ENCODE measurements at regions not wholly inside any gene's neighbourhood (a gene's known extent, or its start where the extent isn't known, plus 50 kb on each side); places are given as distances from the start of the nearest gene placed in this dataset.

DNA sequence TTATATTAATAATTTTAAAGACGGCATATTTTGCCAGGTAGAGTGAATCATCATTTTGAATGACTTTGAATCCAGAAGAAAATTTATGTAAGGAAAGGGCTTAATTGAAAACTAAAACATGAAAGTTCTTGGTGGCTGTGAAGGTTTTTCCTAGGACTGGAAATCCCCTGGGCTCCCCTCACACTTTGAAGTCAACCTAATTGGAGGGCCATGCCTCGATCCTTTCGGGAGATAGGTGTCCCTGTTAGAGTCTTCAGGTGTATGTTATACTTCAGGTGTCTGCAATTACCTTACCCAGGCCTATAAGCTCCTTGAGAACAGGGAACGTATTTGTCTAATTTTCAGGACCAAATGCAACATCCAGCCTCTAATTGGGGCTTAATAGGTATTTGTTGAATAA is 73.0 kb downstream of the ARL4C start:
- H3K4me3 Mint-ChIP-seq = no peak overlapping the region
- no peak overlapping the region for H3K4me2 ChIP-seq (ENCODE audit: insufficient read depth, insufficient read length, low read length)

More for the DNA sequence above, 73.0 kb downstream of the ARL4C start:
- H3K27ac Mint-ChIP-seq = no peak overlapping the region
- no peak overlapping the region for H3K56ac ChIP-seq (ENCODE audit: insufficient read length, low read depth, low read length)
- H3K36me3 Mint-ChIP-seq (ENCODE audit: insufficient read depth in 1 of 3, low read depth in 3 of 3) = no peaks in the 10 kb centered on the region
- no peak overlapping the region for H3T11ph ChIP-seq (ENCODE audit: low read length)
- no peaks in the 10 kb centered on the region; a peak in 2 of 5 replicates for H3K9me3 Mint-ChIP-seq
- peaks cover 32 to 50% of the 10 kb centered on the region in 2 experiments for H3K4me1 Mint-ChIP-seq
- H3K4ac ChIP-seq (ENCODE audit: low read depth, low read length) = no peak overlapping the region
- WGBS (ENCODE audit: extremely low coverage, insufficient read length, low lambda C conversion rate) = no CpG with 5 or more reads among the region's 4 CpGs
- no peak overlapping the region for H2AK5ac ChIP-seq (ENCODE audit: insufficient read length, low read length)
- no peak overlapping the region for H2BK5ac ChIP-seq (ENCODE audit: insufficient read length, low read length)
- no peak overlapping the region for H3K27ac ChIP-seq (ENCODE audit: insufficient read length, low read depth, low read length)
- no peak overlapping the region for H2AFZ ChIP-seq (ENCODE audit: low read length)
- no peak overlapping the region for H2BK12ac ChIP-seq (ENCODE audit: insufficient read length, low read depth, low read length)
- no peaks in the 10 kb centered on the region for H3K79me1 ChIP-seq (ENCODE audit: insufficient read depth, low read depth, low read length, poor library complexity, severe bottlenecking)
- TF ChIP-seq CTCF (conservative IDR thresholded peaks at IDR 0.05) = no peak
- no peak overlapping the region for H2BK15ac ChIP-seq (ENCODE audit: low read depth, low read length)
- no peak overlapping the region for H3K9ac ChIP-seq (ENCODE audit: extremely low read depth, insufficient read length, low read length)
- H4K8ac ChIP-seq (replicated peaks; ENCODE audit: insufficient read length, low read depth, low read length) = no peak overlapping the region
- H3K27me3 Mint-ChIP-seq (ENCODE audit: low read depth) = peaks cover 77% of the 10 kb centered on the region
- no peak overlapping the region for H4K91ac ChIP-seq (ENCODE audit: insufficient read length, low read depth, low read length)
- peaks cover 12% of the 10 kb centered on the region; the same call in 1 of the 2 replicates for H3K27me3 ChIP-seq (ENCODE audit: insufficient read depth, low read length)
- no peak overlapping the region for H4K5ac ChIP-seq (ENCODE audit: insufficient read length, low read depth, low read length)
- no peaks in the 10 kb centered on the region for H4K20me1 ChIP-seq (ENCODE audit: control insufficient read depth, insufficient read depth, insufficient read length)
- no peaks in the 10 kb centered on the region for H3K23me2 ChIP-seq (ENCODE audit: insufficient read length, low read depth, low read length, poor library complexity, severe bottlenecking)
- H3K4me1 ChIP-seq (ENCODE audit: insufficient read depth, low read length) = no peaks in the 10 kb centered on the region
- H3K23ac ChIP-seq (ENCODE audit: insufficient read length, low read depth, low read length) = no peak overlapping the region
- no peaks in the 10 kb centered on the region for H3K9me3 ChIP-seq (ENCODE audit: control insufficient read depth, low read depth, low read length)
- H3K14ac ChIP-seq (ENCODE audit: insufficient read depth, low read length) = no peak overlapping the region
- no peak overlapping the region for H2BK120ac ChIP-seq (ENCODE audit: low read depth, low read length, poor library complexity, severe bottlenecking)
- H3K18ac ChIP-seq (ENCODE audit: insufficient read length, low read depth, low read length) = no peak overlapping the region
- no peak overlapping the region for H2BK20ac ChIP-seq (ENCODE audit: low read depth, low read length, poor library complexity, severe bottlenecking)
- no peak for DNase-seq
- no peaks in the 10 kb centered on the region for H3K79me2 ChIP-seq (ENCODE audit: insufficient read depth, low read length)

Data from H9 (cell line).